T-helper 1 cell treated with Interleukin-12 subunit alpha and Interleukin-12 subunit beta and Interleukin-4 antibody, amounts not matched to agents 30 ng/mL and 1 ng/mL, for 36 hours (primary cell): ENCODE measurements at regions not wholly inside any gene's neighbourhood (a gene's known extent, or its start where the extent isn't known, plus 50 kb on each side); places are given as distances from the start of the nearest gene placed in this dataset.

ENCODE experiments used
- intact Hi-C: fragments of 100-400 bp; cut with micrococcal nuclease; formaldehyde crosslinking; loops from one replicate; pipeline ENCODE4 v1.15.1; 2024

DNA sequence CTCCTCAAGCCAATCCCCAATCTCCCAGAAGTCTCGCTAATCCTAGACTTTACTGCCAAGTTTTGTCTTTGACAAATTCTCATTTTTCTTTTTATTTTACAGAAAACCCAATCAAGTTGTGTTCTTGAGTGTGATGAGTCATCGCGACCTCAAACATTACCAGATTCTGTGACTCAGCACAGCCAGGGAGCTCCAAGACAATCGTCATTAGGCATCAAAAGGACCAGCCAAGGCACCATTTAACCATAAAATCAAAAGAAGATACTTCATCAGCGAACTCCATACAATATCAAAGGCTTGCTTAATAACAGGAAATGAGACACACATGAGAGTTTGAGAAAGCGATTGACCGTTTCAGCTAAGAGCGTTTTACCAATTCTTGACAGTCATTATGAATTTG lies 146.2 kb upstream of the AGAP1 start:
- intact Hi-C loops, result no loop called here

DNA sequence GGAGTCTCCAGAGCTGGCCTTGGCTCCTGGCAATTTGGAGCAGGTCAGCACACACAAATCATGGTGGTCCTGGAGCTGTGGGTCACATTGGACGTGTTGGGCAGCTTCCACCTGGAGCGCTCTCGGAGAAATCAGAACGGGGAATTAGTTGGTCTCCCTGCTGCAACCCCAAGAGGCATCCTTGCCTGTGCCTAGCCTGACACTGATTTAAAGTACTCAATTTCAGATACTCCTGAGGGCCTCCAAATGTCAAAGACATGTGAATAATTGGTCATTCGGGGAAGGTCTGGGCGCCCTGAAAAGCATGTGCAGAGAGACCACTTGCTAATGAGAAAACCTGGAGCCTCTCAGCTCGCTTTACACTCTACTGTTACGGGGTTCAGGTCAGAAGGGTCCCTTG lies 145.5 kb upstream of the AGAP1 start:
- intact Hi-C loops, result no loop called here

DNA sequence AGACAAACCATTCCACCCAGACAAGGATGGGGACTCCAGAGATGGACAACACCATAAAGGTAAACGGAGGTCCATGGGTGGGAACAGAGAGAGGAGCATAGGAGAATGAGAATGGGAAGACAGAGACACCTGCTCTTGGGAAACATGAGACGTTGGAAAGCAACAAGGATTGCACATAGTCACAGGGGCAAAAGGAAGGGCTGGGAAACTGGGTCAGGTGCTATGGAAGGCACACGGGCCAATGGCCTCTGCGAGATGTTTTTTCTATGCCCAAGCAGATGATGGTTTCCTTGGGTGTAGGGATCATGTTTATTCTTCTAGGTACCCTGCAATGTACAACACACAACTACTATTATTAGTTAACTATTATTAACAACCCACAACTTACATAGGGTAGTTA lies 143.6 kb upstream of the AGAP1 start:
- intact Hi-C loops, result no loop called here

DNA sequence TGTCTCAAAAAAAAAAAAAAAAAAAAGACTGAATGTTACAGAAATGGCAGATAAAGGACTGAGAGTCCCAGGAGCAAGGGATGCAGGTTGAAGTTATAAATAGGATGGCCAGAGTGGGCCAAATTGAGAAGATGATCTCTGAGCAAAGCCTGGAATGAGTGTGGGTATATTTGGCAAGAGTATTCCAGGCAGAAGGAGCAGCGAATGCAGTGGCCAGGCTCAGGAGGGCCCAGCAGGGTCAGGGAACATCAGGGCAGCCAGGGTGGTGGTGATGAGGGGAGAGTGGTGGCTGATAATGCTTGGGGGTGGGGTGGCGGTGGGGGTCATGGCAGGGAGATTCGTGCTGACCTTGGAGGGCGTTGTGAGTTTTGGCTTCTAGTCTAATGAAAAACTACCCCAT lies 141.3 kb upstream of the AGAP1 start:
- intact Hi-C loops, result no loop called here

DNA sequence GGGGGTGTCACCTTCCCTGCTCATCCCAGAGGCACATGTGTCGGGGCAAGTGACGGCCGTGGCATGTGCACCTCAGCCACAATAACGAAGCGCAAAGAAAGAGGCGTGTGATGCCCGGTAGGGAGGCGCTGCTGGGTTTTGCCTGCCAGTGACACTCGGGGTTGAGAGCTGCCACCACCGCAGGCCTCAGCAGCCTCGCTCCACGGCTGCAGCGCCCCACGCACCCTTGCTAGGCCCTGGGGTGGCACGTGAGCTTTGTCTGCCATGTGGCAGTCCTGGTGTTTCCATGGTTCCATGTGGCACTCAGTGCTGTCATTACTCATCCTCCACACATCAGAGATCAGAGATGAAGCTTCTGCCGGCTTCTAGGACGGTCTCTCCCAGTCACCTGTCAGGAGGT lies 136.0 kb upstream of the AGAP1 start:
- intact Hi-C loops, result no loop called here

DNA sequence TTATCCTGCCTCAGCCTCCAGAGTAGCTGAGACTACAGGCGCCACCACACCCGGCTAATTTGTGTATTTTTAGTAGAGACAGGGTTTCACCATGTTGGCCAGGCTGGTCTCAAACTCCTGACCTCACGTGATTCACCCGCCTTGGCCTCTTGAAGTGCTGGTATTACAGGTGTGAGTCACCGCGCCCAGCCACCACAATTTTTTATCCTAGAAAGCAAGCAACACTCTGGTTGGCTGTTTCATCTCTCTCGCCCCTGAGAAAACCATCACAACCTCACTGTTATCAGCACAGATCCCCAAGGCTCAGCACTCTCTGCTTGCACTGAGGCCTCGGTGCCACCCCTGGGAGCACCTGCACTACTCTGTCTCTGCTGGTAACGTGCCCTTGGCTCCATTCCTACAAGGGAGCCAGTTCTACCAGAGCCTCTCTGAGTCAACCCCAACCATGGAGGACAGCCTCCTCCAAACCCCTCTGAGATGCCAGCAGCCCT lies 134.8 kb upstream of the AGAP1 start:
- intact Hi-C loops, result no loop called here

DNA sequence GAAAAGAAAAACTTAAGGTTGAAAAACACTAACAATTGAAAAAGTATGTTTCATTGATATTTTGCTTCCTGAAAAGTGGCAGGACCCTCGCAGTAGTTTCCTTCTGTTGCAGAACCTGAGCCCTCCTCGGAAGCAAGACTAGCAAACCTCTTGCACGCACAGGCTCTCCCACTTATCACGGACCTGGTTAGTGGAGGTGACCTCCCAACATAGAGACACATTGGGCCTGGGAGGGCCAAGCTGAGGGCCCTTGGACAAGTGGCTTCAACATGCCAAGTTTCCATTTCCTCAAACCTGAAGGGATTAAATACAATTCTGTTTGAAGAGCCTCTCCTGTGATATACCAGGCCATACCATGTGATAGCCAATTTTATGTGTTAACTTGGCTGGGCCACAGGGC lies 133.4 kb upstream of the AGAP1 start:
- intact Hi-C loops, result no loop called here

DNA sequence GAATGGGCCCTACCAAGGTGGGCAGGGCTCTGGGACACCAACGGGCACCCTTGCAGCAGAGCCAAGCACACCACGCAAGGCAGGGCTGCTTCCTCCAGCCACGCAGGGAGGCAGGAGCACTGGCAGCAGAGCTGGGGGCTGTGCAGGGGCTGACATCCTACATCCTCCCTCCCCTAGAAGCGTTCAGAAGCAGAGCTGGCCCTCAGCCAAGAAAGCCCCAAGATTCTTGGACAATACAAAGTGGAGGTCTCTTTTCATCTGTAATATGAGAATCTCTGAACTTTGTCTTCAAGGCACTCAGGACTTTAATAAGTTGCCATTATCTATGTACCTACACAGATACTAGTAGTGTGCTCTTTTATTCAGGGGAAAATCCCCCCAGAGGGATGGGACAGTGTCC lies 128.1 kb upstream of the AGAP1 start:
- intact Hi-C loops, result no loop called here

DNA sequence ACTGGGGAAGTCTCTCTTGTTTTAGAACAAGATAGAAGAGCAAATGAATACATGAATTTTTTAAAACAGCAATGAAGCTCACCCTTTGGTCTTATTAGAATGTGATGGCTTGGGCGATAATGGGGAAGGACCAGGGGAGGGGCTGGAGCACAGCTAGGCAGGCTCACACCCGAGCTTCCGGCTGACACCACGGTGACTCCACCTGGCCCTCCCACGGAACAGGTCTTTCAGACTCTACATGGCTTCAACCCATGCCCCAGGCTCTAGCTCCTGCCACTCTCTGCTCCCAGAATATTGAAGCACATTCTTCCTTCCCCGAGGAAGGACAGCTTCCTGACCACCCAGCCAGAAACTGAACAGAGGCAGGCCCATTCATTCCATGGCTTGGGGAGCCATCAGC lies 127.5 kb upstream of the AGAP1 start:
- intact Hi-C loops, result no loop called here

DNA sequence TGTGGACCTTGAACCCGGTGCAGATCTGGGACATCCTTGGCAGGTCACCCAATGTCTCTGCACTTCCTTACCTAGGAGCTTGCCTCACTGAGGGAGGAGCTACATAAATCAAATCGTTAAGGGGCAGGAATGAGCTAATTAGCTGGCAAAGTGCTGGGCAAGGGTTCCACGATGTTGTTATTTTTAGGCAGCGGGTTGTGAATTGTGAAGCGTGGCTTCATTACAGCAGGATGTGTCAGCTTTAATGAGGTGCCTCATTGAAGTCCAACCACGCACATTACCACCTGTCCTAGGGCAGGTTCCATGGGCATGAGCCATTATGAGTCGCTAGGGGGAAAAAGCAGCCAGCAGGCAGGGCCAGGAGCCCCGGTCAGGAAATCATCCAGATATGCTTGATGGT lies 127.0 kb upstream of the AGAP1 start:
- intact Hi-C loops, result no loop called here

DNA sequence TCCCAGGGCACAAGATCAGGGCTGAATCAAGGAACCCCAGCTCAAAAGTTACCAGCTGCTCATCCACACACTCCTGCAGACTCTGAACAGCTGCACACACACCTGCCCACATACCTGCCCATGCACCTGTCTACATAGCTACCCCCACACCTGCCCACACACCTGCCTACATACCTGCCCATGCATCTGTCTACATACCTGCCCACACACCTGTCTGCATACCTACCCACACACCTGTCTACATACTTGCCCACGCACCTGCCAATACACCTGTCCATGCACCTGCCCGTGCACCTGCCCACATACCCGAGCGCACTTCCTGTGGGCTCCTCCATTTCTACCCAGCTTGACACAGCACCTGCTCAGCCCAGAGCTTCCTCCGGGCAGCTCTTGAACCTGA lies 122.8 kb upstream of the AGAP1 start:
- intact Hi-C loops, result loop anchor here (10.0 kb wide), 1 partner anchor 1576 kb away; no protein-coding TSS in a partner anchor

DNA sequence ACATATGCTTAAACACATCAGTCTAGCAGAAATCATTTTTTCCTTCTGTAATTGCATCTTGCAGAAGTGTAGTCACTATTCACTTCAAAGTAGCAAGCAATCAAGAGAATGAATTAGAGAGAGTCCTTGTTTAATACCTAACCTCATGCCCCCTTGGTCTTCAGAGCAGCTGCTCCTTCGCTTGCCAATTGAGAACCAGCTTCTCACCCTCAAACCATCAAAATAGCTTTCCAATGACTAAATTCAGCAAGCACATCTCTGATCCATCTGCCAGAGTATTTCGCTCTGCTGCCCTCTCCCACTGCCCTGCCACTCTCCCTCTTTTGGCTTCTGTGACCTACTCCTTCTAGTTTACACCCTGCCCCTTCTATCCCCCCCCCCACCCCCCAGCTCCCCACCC lies 120.7 kb upstream of the AGAP1 start:
- intact Hi-C loops, result loop anchor here (10.0 kb wide), 1 partner anchor 1578 kb away; no protein-coding TSS in a partner anchor

DNA sequence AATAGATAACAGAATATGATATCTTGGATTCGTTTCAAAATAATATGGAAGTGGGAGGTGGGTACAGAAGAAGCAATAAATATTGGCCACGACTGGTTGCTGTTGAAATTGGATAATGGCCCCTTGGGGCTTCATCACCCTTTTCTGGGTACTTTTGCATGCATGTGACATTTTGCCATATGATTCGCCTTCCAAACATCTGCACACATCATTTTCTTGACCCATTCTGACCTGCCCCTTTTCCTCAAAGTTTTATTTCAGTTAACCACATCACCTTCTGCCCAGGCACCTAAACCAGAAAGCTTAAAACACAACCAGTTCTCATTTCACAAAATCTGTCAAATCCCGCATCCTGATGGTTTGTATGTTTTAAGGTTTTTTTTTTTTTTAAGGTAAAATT lies 116.7 kb upstream of the AGAP1 start:
- intact Hi-C loops, result loop anchor here (10.0 kb wide), 1 partner anchor 1582 kb away; no protein-coding TSS in a partner anchor

DNA sequence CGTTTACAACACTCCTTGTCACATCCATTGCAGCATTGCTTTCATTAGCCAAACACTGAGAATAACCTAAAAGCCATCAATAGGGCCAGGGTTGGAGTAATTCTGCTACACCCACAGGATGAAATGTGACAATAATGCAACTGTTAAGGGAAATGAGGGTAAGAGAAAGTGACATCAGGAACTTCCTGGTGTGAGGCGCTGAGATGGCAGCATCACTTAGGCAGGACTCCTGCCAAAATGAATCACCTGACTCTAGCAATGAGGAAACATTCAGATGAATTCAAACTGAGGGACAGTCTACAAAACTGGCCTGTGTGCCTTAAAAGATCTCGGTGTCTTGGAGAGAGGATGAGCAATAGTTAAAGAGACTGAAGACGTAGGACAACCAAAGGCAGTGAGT lies 115.6 kb upstream of the AGAP1 start:
- intact Hi-C loops, result loop anchor here (10.0 kb wide), 1 partner anchor 1583 kb away; no protein-coding TSS in a partner anchor

DNA sequence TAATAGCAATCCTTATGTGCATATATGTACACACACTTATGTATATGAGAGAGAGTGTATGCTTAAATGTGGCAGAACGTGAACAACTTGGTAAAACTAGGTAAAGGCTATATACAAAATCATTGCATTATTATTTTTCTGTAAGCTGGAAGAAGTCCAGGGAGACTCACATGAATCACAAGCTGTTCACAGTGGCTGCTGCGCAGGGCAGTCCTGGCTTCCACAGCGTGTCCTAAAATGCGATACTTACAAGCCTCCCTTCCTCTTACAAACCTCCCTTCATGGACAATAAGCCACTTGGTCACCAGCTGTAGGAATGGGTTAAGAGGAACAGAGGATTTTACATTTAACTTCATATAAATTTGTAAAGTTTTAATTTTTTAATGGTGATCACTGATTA lies 114.9 kb upstream of the AGAP1 start:
- intact Hi-C loops, result loop anchor here (10.0 kb wide), 1 partner anchor 1584 kb away; no protein-coding TSS in a partner anchor

DNA sequence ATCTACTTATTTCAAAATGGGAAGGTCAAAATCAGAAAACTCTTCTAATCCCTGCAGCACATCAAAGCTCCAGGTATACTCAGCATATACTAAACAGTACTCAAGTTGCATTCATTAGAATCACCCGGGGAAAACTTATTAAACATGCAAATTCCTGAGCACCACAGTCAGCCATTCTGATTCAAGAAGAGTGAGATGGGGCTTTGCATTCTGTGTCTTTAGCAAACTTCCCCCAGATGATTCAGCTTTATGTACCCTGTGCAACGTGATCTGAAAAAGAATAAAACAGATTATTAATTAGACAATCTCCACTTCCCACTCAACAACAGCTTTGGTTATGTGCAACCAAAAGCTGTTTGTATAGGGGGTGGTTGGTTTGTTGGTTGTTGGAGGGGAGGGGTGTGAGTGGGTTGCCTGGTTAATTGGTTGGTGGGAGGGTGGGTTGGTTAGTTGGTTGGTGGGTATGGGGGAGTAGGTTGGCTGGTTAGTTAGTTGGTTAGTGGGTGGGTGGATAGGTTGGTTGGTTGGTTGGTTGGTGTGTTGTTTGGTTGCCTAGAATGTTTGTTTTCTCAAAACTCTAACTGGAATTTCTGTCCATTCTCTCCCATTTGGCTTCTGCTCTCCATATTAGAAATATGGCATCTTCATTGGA lies 112.5 kb upstream of the AGAP1 start:
- intact Hi-C loops, result no loop called here

DNA sequence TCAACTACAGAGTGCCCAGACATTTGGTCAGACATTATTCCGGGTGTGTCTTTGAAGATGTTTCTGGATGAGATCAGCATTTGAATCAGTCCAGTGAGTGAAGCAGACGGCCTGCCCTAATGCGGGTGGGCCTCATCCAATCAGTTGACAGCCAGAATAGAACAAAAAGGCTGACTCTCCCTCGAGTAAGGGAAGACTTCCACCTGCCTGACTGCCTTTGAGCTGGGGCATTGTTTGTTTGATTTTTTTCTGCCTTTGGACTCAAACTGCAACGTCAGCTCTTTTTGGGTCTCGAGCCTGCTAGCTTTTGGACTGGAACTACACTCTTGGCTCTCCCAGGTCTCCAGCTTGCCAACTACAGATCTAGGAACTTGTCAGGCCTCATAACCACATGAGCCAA lies 111.7 kb upstream of the AGAP1 start:
- intact Hi-C loops, result no loop called here

DNA sequence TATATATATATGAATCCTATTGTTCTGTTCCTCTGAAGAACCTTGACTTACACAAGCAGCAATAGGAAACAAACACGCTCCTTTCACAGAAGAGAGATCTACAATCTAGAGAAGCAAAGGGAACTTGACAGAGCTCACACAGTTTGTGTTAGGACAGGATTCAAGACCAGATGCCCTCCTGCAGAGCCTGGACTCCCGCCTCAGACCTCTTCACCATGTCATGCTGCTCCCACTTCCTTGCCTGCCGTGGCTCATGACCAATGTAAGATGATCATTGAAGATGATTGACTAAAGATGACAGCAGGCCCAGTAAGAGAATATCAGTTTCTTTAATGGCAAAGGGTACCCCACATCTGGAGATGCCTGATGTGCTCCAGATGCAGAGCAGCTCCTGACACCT lies 111.2 kb upstream of the AGAP1 start:
- intact Hi-C loops, result no loop called here

DNA sequence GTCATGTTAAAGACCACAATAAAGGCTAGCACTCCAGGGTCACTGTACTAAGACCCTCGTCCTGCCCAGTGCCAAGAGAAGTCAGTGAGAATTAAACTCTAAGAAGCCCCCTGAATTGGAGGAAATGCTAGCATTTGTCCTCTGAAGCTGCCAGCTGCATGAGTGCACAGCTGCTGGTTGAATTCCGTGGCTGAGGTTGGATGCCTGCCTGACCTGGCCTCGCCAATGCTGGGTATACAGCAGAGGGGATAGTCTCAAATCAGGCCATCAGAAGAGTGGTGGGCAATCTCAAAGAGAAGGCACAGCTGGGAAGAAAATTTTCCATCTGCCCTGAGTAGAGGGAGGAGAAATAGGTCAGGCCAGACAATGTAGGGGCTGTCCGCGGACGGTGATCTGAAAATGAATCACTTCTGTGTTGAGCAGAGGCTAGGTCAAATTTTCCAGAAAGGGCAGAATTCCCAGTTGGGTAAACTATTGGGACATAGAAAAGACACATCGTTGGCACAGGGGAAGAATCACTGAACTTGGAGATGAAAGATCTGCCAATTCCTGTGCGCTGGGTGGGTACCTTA lies 110.5 kb upstream of the AGAP1 start:
- intact Hi-C loops, result no loop called here

DNA sequence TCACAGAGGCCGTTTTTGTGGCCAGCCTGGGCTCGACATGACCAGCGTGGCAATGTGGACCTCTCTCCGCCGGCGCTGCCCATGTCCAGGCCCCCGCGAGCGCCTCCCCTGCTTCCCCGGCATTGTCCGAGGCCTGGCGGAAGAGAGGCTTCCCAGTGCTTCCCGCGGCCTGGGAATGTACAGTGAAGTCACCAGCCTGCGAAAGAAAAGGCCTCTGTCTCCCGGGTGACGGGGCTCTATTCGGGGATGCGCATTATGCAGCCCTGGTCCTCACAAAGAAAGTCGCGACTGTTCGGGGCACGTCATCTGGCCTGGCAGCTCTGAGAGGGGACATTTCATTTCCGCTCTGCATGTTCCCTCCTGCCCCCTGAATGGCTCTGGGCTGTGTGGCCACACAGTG lies 109.2 kb upstream of the AGAP1 start:
- intact Hi-C loops, result no loop called here

DNA sequence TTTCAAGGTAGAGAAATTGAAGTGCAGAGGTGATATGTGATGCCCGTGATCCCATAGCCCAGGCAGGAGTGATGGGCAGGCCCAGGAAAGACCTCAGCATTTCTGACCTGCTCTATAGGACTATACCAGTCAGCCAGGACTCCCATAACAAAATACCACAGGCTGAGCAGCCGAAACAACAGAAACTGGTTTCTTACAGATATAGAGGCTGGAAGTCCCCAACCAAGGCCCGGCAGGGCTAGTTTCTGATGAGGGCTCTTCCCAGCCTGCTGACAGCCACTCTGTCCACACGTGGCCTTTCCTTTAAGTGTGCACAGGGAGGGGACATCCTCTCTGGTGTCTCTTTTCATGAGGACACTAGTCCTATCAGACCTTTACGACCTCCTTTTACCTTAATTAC lies 104.2 kb upstream of the AGAP1 start:
- intact Hi-C loops, result no loop called here

DNA sequence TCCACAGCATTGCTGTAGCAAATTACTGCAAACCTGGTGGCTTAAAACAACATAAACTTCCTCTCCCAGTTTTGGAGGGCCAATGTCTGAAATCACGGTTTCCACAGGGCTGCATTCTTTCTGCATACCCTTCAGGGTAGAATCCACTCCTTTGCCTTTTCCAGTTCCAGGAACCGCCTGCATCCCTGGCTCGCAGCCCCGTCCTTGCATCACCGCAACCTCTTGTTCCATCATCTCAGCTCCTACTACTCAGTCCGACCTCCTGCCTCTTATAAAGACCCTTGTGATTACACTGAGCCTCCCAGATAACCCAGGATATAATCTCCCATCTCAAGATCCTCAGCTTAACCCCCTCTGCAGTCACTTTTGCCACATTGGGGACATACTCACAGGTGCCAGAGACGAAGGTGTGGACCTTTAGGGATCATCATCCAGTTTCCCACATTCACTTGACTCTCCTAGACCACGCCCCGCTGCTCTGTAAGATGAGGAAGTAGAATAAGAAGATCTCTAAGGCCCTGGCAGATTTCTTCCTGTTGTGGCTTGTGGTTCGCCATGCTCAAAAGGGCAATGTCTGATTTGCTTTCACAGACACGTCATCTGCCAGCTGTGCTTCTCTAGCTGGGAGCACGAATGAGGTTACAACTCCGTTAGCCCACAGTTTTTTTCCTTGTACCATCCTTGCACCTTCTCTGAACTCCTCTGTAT lies 103.6 kb upstream of the AGAP1 start:
- intact Hi-C loops, result no loop called here

DNA sequence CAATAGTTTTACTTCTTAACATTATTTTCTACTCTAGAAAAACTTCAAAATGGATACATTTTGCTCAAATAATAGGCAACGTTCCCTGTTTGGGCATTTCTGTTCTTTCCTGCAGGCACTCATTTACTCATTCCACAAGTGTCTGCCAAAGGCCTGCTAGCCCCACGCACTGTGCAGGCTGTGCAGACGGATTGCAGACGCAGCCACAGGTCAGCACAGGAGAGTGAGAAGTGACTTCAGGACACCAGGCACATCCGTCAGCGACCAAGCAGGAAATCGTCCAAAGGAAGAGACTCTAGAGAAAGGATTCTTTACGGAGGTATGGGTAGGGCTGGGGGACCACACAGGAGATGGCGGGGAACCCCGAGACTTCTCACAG lies 103.0 kb upstream of the AGAP1 start:
- intact Hi-C loops, result no loop called here
